IPS DF 4.7 (cell line): ENCODE measurements at regions not wholly inside any gene's neighbourhood (a gene's known extent, or its start where the extent isn't known, plus 50 kb on each side); places are given as distances from the start of the nearest gene placed in this dataset.
"Not testable (repeated sequence)": the region's sequence is repeated elsewhere in the genome, so short reads cannot be mapped to it uniquely, and the experiment has no call there.

Source experiments
- DNase-seq: peaks from one replicate; pipeline ENCODE4 v3.0.0-alpha.2; 2013; ENCODE audit warnings: low spot score; ENCODE audit errors: extremely low read depth

- DNase-seq: not testable (repeated sequence)
Measured at GRCh38 chr1:109857702-109858101, 52.9 kb upstream of the CSF1 start.

DNA sequence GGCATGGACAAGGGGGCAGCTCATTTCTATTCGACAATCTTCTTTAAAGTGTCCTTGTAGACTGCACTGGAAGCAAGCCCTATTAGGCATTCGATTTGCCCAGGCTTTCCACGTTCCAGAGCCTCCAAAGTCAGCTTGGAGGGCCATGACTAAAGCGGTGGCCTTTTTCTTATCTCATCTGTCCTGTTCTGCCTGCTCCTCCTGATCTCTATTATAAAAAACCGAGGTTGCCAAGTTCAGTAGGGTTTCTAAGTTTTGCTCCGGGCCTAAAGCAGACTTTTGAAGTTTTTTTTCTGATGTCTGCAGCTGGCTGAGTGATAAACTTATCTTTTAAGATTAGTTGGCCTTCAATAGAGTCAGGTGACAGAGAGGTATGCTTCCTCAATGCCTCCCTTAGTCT, 54.7 kb upstream of the CSF1 start:
- not testable (repeated sequence) for DNase-seq

DNA sequence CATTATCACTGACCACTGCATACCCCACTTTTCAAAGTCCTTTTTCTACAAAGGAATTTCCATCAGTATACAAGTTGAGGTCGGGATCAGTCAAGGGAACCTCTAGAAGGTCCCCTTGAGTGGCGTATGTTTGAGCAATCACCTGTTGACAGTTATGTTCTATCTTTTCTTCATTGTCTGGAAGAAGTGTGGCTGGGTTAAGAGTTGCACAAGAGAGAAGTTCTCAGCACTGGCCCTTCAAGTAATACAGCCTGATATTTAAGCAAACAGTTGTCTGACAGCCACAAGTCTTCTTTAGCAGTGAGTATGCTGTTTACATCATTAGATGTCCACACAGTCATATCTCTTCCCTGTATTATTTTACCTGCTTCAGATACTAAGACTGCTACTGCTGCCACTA, 56.7 kb upstream of the CSF1 start:
- DNase-seq: not testable (repeated sequence)

DNA sequence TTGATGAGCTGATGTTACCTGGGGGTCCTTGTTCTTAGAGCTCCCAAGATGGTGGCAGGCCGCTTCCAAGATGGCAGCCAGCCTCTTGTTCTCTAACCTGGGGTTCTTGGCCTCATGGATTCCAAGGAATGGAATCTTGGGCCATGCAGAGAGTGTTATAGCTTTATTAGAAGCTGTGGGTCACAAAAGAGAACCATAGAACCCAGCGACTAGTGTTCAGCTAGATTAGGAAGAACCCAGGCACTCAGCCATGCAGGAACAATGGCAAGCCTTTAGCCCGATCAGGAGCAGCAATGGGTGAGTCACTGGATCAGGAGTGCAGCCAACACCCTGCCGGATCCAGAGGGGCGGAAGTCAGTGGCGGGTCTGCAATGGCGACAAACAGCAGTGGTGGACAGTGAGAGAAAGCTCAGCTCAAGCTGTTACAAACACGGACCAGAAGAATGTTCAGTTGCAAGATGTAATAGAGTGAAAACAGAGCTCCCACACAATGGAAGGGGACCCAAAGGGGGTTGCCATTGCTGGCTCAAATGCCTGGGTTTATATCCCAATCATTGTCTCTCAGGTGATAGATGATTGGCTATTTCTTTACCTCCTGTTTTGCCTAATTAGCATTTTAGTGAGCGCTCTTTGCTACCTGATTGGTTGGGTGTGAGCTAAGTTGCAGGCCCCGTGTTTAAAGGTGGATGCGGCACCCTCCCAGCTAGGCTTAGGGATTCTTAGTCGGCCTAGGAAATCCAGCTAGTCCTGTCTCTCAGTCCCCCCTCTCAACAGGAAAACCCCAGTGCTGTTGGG, 58.2 kb upstream of the CSF1 start:
- DNase-seq: not testable (repeated sequence)

DNA sequence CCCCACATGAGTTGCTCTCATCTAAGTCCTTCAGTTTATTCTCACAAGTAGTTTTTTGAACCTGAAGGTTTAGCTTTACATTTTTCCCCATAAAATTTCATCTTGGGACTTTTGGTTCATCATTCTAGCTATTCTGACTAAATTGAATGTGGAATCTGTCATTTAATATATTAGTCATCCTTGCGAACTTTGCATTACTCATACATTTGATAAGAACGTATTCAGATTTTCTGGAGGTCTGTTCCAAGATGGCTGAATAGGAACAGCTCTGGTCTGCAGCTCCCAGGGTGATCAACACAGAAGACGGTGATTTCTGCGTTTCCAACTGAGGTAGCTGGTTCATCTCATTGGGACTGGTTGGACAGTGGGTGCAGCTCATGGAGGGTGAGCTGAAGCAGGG, 59.8 kb upstream of the CSF1 start:
- DNase-seq: no peak

DNA sequence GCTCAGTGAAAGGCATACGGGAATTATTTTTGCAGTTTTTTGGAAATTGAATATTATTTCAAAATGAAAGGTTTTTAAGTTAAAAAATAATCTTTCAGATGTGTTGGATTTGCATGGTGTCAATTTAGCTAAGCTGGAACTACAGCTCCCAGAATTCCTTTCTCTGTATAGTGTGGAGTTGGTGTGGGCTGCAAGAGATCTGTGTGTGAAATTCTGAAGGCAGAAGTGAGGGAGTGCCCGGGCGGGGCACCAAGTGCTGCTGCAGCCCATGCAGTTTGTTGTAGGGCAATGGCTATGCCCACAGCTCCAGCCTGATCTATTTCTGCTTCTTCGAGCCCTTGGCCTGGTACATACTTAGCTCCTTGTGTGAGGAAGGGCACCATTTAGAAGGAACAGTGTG, 60.5 kb upstream of the CSF1 start:
- no peak for DNase-seq

GRCh38 chr1:109849655-109850054, 61.0 kb upstream of the CSF1 start:
- no peak for DNase-seq

DNA sequence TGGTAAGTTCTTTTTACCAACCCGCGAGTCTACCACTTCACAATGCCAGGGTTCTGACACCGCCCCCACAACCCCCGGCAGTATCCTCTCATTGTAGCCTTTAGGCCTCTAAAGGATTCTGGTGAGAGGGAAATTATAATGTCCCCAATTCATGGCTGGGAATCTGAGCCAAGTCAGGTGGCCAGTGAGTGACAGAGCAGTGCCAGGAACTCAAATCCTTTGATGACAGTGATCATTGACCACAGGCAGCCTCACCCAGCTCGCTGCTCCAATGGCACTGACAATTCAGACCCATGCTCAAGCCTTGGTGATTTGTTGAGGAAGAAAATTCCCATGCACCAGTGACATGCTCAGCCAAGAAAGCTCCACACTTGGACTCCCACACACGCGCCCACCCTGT, 63.4 kb upstream of the CSF1 start:
- no peak for DNase-seq

DNA sequence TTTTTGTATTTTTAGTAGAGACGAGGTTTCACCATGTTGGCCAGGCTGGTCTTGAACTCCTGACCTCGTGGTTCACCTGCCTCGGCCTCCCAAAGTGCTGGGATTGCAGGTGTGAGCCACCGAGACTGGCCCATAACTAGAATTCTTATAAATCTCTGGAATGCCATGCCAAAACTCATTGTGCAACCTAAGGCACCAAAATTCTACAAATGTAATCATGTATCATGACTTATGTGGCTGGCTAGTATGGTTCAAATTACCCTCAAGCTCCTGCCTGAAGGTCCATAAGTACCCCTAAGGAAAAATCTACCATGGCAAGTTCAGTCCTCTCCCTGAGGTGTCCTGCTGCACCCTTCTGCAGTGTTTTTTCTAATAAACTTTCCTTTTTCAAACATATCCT, 63.8 kb upstream of the CSF1 start:
- no peak for DNase-seq

- no peak for DNase-seq
Measured at GRCh38 chr1:109846162-109846561, 64.5 kb upstream of the CSF1 start.

DNA sequence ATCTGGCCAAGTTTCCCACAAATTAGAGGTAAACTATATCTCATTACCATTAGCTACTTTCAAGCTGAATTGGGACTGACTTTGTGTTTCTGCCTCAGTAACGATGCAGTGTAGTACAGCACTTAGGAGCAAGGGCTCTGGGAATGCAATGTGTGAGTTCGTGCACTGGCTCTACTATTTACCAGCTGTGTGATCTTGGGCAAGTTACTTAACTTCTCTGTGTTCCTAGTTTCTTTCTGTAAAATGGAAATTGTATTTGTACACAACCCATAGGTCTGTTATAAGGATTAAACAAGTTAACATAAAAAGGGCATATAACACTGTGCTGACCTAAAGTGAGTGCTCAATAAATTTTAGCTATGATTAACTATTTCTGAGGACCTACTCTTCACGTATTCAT, 65.0 kb upstream of the CSF1 start:
- DNase-seq: no peak

- DNase-seq: no peak
Measured at GRCh38 chr1:109844609-109845008, 66.0 kb upstream of the CSF1 start.

GRCh38 chr1:109840011-109840629, 70.5 kb upstream of the CSF1 start:
- DNase-seq: no peak

DNA sequence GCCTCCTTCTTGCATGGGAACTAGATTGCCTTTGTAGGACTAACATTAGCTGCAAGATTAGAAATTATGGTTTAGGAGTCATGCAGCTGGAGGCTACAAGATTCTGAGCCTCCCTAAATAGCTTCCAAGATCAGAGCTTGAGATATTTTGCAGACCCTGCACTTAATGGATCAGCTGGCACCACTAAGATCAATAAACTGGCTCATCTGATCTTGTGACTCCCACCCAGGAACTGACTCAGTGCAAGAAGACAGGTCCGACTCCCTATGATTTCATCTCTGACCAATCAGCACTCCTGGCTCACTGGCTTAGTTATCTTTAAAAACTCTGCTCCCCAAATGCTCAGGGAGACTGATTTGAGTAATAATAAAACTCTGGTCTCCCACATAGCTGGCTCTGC, 71.4 kb upstream of the CSF1 start:
- DNase-seq: not testable (repeated sequence)

- no peak for DNase-seq
Measured at GRCh38 chr1:109838838-109839240, 71.8 kb upstream of the CSF1 start.

DNA sequence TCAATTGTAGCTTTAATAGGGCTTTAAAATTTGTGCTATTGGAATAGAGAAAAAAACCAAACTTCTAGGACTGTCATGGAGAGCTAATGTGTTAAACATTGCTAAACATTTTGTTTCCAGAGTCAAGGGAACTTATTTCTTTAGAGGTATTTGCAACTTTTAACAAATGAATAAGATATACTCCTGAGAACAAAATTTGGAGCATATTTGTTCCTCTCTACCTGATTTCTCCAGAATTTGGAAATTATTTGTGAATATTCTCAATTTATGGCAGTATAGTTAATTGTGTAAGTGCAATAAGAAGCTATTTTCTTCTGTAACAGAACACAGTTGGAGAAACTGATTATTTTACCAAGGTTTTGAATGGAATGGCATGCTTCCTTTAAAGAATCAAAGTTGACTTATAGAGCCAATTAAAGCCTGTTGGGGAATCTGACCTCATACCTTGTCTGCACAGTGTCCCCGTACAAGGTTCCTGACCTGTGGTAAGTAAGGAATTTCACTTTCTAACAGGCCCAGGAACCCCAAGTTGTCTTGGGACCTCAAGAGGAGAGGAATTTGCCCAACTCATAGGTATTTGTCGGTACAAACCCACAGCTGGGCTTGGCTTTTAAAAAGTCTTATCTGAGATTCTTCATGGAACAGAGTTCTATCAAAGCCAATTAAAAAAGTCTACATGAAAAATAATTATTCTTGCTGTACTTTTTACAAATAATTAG, 72.6 kb upstream of the CSF1 start:
- DNase-seq: no peak

GRCh38 chr1:109835645-109836044, 71.9 kb upstream of the EPS8L3 start:
- not testable (repeated sequence) for DNase-seq

- DNase-seq: no peak
Measured at GRCh38 chr1:109834951-109835350, 71.2 kb upstream of the EPS8L3 start.

DNA sequence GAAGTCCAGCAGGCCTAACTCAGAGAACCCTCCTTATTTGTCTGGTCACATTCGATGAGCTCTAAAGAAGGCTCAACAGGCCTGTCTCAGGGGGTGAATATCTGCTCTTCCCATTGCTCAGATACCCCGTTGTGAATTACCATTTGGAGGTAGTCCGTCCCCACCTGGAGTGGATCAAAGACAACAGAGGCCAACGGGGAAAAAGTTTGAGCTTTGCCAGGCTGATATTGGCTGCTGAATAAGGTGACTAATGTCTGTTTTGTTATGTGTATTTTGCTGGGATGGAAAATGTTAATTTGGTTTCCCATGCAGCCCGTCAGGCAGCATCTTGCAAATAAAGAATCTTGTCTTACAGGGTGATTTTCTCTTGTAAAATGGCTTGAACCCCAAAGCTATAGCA, 69.2 kb upstream of the EPS8L3 start:
- peak; percentile 41 for DNase-seq

DNA sequence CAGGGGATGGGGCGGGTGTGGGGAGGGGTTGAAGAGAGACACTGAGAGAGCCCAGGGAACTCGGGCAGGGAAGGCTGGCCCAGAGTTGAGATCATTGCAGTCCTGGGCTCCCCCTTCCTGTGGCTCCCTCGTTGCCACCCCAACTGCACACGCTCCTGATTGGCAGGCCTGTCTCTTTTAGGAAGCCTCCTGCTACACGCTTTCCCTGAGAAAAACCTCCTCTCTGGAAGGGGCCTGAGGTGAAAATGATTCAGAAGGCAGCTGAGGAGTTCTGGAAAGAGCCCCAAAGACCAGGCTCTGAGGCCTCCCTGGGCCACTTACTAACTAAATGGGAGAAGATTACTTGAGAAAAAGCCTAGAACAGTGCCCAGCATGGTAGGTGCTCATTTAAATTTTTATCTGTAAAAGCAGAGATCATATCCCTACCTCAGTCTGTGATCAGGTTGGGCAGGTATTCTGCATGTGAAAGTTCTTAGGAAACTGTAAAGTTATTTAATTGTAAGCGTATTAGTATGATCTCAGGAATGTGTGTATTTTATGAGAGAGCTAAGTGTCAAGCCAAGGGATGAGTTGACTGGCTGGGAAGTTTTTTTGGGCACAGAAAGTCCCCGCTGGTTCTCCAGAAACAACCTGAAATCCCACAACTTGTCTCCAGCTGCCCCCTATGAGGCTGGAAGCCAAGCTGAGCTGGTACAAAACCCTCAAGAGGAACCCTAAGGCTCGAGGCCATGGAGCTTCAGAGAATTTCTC, 65.2 kb upstream of the EPS8L3 start:
- no peak for DNase-seq

DNA sequence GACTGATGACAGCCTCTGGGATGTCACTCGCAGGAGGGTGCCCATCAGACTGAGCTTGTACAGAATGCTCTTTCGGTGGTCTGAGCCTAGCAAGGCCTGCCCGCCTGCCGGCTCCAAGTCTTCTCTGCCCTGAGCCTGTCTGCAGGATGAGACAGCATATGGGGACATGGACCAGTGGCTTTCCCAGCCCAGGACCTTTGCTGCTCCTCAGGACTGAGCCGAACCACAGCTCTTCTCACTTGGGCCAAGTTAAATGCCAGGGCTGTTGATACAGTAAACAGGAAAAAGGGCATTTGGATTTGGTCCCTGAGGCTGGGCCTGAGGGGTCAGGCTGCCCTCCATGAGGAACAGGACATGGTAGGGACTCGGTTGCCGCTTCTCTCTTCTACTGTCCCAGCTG, 64.3 kb upstream of the EPS8L3 start:
- DNase-seq: no peak

DNA sequence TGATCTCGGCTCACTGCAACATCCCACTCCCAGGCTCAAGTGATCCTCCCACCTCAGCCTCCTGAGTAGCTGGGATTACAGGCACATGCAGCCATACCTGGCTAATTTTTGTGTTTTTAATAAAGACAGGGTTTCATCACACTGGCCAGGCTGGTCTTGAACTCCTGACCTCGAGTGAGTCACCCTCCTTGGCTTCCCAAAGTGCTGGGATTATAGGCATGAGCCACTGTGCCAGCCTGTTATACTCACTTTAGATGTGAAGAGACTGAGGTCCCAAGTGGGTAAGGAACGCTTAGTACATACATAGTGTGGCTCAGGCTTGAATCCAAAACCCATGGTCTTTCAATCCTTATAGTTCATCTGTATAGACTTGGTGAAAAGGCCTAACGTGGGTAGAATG, 63.7 kb upstream of the EPS8L3 start:
- no peak for DNase-seq
